Neural progenitor cell (in vitro differentiated cells): ENCODE measurements at regions not wholly inside any gene's neighbourhood (a gene's known extent, or its start where the extent isn't known, plus 50 kb on each side); places are given as distances from the start of the nearest gene placed in this dataset.

Experiments used
- DNase-seq: peaks from one replicate; pipeline ENCODE4 v3.0.0-alpha.2; 2016; ENCODE audit warnings: low spot score
- H2AFZ ChIP-seq: fragments of 200-600 bp; sonication (generic); replicated peaks from 2 replicates; pipeline ENCODE4 v1.6.1; 2016; ENCODE audit warnings: antibody characterized with exemption
- H3F3A ChIP-seq: fragments of 200-600 bp; sonication (generic); 2 replicates; pipeline ENCODE4 v1.6.1; 2016; ENCODE audit warnings: antibody characterized with exemption, low read depth
- H3K27ac ChIP-seq: fragments of 200-600 bp; sonication (generic); 2 replicates; pipeline ENCODE4 v1.5.1; 2016; ENCODE audit warnings: mild to moderate bottlenecking
- H3K27me3 ChIP-seq: fragments of 200-600 bp; sonication (generic); 2 replicates; pipeline ENCODE4 v1.6.1; 2016; ENCODE audit warnings: mild to moderate bottlenecking, moderate library complexity
- H3K36me3 ChIP-seq: fragments of 200-600 bp; sonication (generic); 2 replicates; pipeline ENCODE4 v1.5.1; 2016
- H3K4me1 ChIP-seq: fragments of 200-600 bp; sonication (generic); 2 replicates; pipeline ENCODE4 v1.6.1; 2016; ENCODE audit warnings: mixed run types
- H3K4me2 ChIP-seq: fragments of 200-600 bp; sonication (generic); 2 replicates; pipeline ENCODE4 v1.6.1; 2016
- H3K4me3 ChIP-seq: fragments of 200-600 bp; sonication (generic); 2 replicates; pipeline ENCODE4 v1.5.1; 2016
- H3K79me2 ChIP-seq: fragments of 200-600 bp; sonication (generic); 2 replicates; pipeline ENCODE4 v1.6.1; 2016; ENCODE audit warnings: low read depth
- H3K9ac ChIP-seq: fragments of 200-600 bp; sonication (generic); 2 replicates; pipeline ENCODE4 v1.6.1; 2016
- H3K9me3 ChIP-seq: fragments of 200-600 bp; sonication (generic); 2 replicates; pipeline ENCODE4 v1.5.1; 2016; ENCODE audit warnings: low read depth
- H4K20me1 ChIP-seq: fragments of 200-600 bp; sonication (generic); 2 replicates; pipeline ENCODE4 v1.6.1; 2016; ENCODE audit warnings: low read depth
- H3K27ac Mint-ChIP-seq: 3 replicates; pipeline ENCODE4 v1.8.0; 2021; ENCODE audit warnings: mixed read lengths
- H3K27me3 Mint-ChIP-seq: 2 replicates; pipeline ENCODE4 v1.8.0; 2022; ENCODE audit warnings: low read depth, mild to moderate bottlenecking, inconsistent platforms, moderate library complexity, mixed read lengths; ENCODE audit not compliant: insufficient read depth
- H3K36me3 Mint-ChIP-seq: 3 replicates; pipeline ENCODE4 v1.8.0; 2021; ENCODE audit warnings: mixed read lengths
- H3K4me1 Mint-ChIP-seq: 3 replicates; pipeline ENCODE4 v1.8.0; 2021; ENCODE audit warnings: mixed read lengths
- H3K4me3 Mint-ChIP-seq: 3 replicates; pipeline ENCODE4 v1.8.0; 2021; ENCODE audit warnings: mild to moderate bottlenecking, moderate library complexity, mixed read lengths
- H3K9me3 Mint-ChIP-seq: 3 replicates; pipeline ENCODE4 v1.8.0; 2020; ENCODE audit warnings: mixed read lengths
- CTCF ChIP-seq: fragments of 200-600 bp; sonication (generic); IDR thresholded peaks from 2 replicates; pipeline ENCODE4 v1.5.1; 2017; ENCODE audit warnings: antibody characterized with exemption, mild to moderate bottlenecking
- EZH2 ChIP-seq: fragments of 200-600 bp; sonication (generic); IDR thresholded peaks from 2 replicates; pipeline ENCODE4 v1.6.1; 2017; ENCODE audit warnings: antibody characterized with exemption, mild to moderate bottlenecking, moderate library complexity
- EZH2phosphoT487 ChIP-seq: fragments of 200-600 bp; sonication (generic); IDR thresholded peaks from 2 replicates; pipeline ENCODE4 v1.6.1; 2017; ENCODE audit warnings: antibody characterized with exemption

- Mint-ChIP-seq H3K9me3 (no peaks in the 10 kb centered on the region), H3K36me3 (no peaks in the 10 kb centered on the region), H3K4me1 (peaks cover 6% of the 10 kb centered on the region), H3K27me3 (peaks cover 2% of the 10 kb centered on the region), H3K4me3 (no peak overlapping the region), H3K27ac (no peak overlapping the region)
- Histone ChIP-seq H3K4me2 (no peak overlapping the region), H3K27me3 (no peaks in the 10 kb centered on the region), H3F3A (no peaks in the 10 kb centered on the region), H2AFZ (peak overlapping the region; percentile 50), H3K79me2 (no peaks in the 10 kb centered on the region), H3K9me3 (no peaks in the 10 kb centered on the region), H3K9ac (no peak overlapping the region), H3K4me1 (no peaks in the 10 kb centered on the region), H4K20me1 (no peaks in the 10 kb centered on the region), H3K36me3 (no peaks in the 10 kb centered on the region), H3K27ac (no peak overlapping the region), H3K4me3 (no peak overlapping the region)
- no peak for DNase-seq
- TF ChIP-seq EZH2, result no peak
- no peak for TF ChIP-seq EZH2phosphoT487
- no peak for TF ChIP-seq CTCF
Measured at GRCh38 chr2:188875104-188875503, 99.1 kb upstream of the COL3A1 start.

DNA sequence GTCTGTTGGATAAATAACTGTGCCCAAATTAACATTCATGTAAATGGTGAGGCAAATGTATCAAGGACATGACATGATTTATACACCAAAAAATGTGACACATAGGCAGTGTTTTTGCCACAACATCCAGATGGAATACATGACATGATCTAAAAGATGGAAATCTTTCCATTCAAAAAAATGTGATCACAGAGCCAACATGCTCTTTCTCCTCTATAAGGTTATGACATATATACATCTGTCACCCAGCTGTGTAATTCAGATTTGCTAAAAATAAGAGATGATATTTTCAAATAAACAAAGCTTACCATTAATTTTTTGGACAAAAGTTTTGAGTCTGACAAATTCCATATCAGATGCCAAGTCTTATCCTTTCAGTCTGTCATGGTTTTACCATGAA lies 95.5 kb upstream of the COL3A1 start:
- TF ChIP-seq EZH2phosphoT487 (no peak), EZH2 (no peak), CTCF (no peak)
- no peak overlapping the region for H3K4me3 Mint-ChIP-seq
- H3K27me3 Mint-ChIP-seq, result peaks cover 2% of the 10 kb centered on the region
- Histone ChIP-seq H3K79me2 (no peaks in the 10 kb centered on the region), H3K27me3 (no peaks in the 10 kb centered on the region), H3F3A (no peaks in the 10 kb centered on the region), H4K20me1 (no peaks in the 10 kb centered on the region), H3K27ac (no peak overlapping the region), H3K4me1 (no peaks in the 10 kb centered on the region), H2AFZ (no peak overlapping the region), H3K9ac (no peak overlapping the region), H3K9me3 (no peaks in the 10 kb centered on the region), H3K4me2 (no peak overlapping the region), H3K36me3 (no peaks in the 10 kb centered on the region), H3K4me3 (no peak overlapping the region)
- H3K27ac Mint-ChIP-seq, result no peak overlapping the region
- H3K9me3 Mint-ChIP-seq, result no peaks in the 10 kb centered on the region
- DNase-seq, result no peak
- H3K4me1 Mint-ChIP-seq, result no peaks in the 10 kb centered on the region
- H3K36me3 Mint-ChIP-seq, result no peaks in the 10 kb centered on the region

DNA sequence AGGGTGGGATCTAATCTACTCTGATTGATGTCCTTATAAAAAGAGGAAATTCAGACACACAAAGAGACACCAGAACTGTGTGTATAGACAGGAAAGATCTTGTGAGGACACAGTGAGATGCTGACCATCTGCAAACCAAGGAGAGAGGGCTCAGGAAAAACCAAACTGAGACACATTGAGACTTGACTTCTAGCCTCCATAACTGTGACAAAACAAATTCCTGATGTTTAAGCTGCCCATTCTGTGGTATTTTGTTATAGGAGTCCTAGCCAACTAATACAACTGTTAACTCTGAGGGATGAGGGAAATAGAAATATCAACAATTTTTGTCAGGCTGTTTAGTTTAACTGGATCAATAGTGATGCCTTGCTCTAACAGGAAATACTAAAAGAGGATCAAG lies 93.4 kb upstream of the COL3A1 start:
- no peaks in the 10 kb centered on the region for H3K9me3 Mint-ChIP-seq

More for the DNA sequence above, 93.4 kb upstream of the COL3A1 start:
- Histone ChIP-seq H3K4me2 (no peak overlapping the region), H3K27me3 (no peaks in the 10 kb centered on the region), H3K27ac (no peak overlapping the region), H3K9ac (no peak overlapping the region), H3K4me3 (no peak overlapping the region), H3F3A (no peaks in the 10 kb centered on the region), H3K79me2 (no peaks in the 10 kb centered on the region), H3K9me3 (no peaks in the 10 kb centered on the region), H3K36me3 (no peaks in the 10 kb centered on the region), H3K4me1 (no peaks in the 10 kb centered on the region), H4K20me1 (no peaks in the 10 kb centered on the region), H2AFZ (no peak overlapping the region)
- H3K27me3 Mint-ChIP-seq, result no peaks in the 10 kb centered on the region
- no peak overlapping the region for H3K27ac Mint-ChIP-seq
- TF ChIP-seq CTCF (no peak), EZH2 (no peak), EZH2phosphoT487 (no peak)
- no peak overlapping the region for H3K4me3 Mint-ChIP-seq
- no peaks in the 10 kb centered on the region for H3K4me1 Mint-ChIP-seq
- H3K36me3 Mint-ChIP-seq, result no peaks in the 10 kb centered on the region
- DNase-seq, result no peak
